ENCODE measurements at regions not wholly inside any gene's neighbourhood (a gene's known extent, or its start where the extent isn't known, plus 50 kb on each side); places are given as distances from the start of the nearest gene placed in this dataset.

GRCh38 chr2:128773641-128774319 lies 455.1 kb upstream of the HS6ST1 start:
- Mint-ChIP-seq H3K27ac (no peak overlapping the region), H3K27me3 (no peaks in the 10 kb centered on the region)

GRCh38 chr2:128774320-128775216 lies 455.9 kb upstream of the HS6ST1 start:
- H3K4me1 Mint-ChIP-seq: no peaks in the 10 kb centered on the region
- no peak overlapping the region for H3K27ac Mint-ChIP-seq
- no peaks in the 10 kb centered on the region for H3K27me3 Mint-ChIP-seq
- H3K9me3 Mint-ChIP-seq: no peaks in the 10 kb centered on the region
- H3K36me3 Mint-ChIP-seq: no peaks in the 10 kb centered on the region
- H3K4me3 Mint-ChIP-seq: no peak overlapping the region
- DNase-seq: no peak

More at GRCh38 chr2:128773641-128774319, 455.1 kb upstream of the HS6ST1 start:
- H3K9me3 Mint-ChIP-seq: no peaks in the 10 kb centered on the region
- H3K4me3 Mint-ChIP-seq: no peak overlapping the region
- H3K36me3 Mint-ChIP-seq: no peaks in the 10 kb centered on the region
- DNase-seq: no peak
- no peaks in the 10 kb centered on the region for H3K4me1 Mint-ChIP-seq

- Mint-ChIP-seq H3K27me3 (no peaks in the 10 kb centered on the region), H3K4me3 (no peak overlapping the region), H3K4me1 (no peaks in the 10 kb centered on the region), H3K9me3 (no peaks in the 10 kb centered on the region), H3K27ac (no peak overlapping the region), H3K36me3 (no peaks in the 10 kb centered on the region)
- no peak for DNase-seq
Observed at GRCh38 chr2:128775217-128775913, 456.7 kb upstream of the HS6ST1 start.

- Mint-ChIP-seq H3K4me3 (no peak overlapping the region), H3K4me1 (no peaks in the 10 kb centered on the region), H3K36me3 (no peaks in the 10 kb centered on the region), H3K9me3 (no peaks in the 10 kb centered on the region), H3K27ac (no peak overlapping the region), H3K27me3 (no peaks in the 10 kb centered on the region)
- DNase-seq: no peak
Observed at GRCh38 chr2:128775914-128776285, 457.2 kb upstream of the HS6ST1 start.

GRCh38 chr2:128776461-128777195 lies 458.0 kb upstream of the HS6ST1 start:
- H3K36me3 Mint-ChIP-seq: no peaks in the 10 kb centered on the region
- H3K27me3 Mint-ChIP-seq: no peaks in the 10 kb centered on the region
- no peaks in the 10 kb centered on the region for H3K9me3 Mint-ChIP-seq
- H3K4me1 Mint-ChIP-seq: no peaks in the 10 kb centered on the region
- no peak overlapping the region for H3K27ac Mint-ChIP-seq
- no peak for DNase-seq
- H3K4me3 Mint-ChIP-seq: no peak overlapping the region

- Mint-ChIP-seq H3K36me3 (no peaks in the 10 kb centered on the region), H3K27ac (no peak overlapping the region), H3K27me3 (no peaks in the 10 kb centered on the region), H3K9me3 (no peaks in the 10 kb centered on the region), H3K4me3 (no peak overlapping the region), H3K4me1 (no peaks in the 10 kb centered on the region)
- DNase-seq: no peak
Observed at GRCh38 chr2:128777196-128778035, 458.7 kb upstream of the HS6ST1 start.

- Mint-ChIP-seq H3K27me3 (no peaks in the 10 kb centered on the region), H3K27ac (no peak overlapping the region), H3K9me3 (no peaks in the 10 kb centered on the region), H3K4me1 (no peaks in the 10 kb centered on the region), H3K4me3 (no peak overlapping the region), H3K36me3 (no peaks in the 10 kb centered on the region)
- DNase-seq: no peak
Observed at GRCh38 chr2:128778843-128779242, 460.2 kb upstream of the HS6ST1 start.

- Mint-ChIP-seq H3K4me1 (no peaks in the 10 kb centered on the region), H3K9me3 (no peaks in the 10 kb centered on the region), H3K36me3 (no peaks in the 10 kb centered on the region), H3K27me3 (no peaks in the 10 kb centered on the region), H3K27ac (no peak overlapping the region), H3K4me3 (no peak overlapping the region)
- no peak for DNase-seq
Observed at GRCh38 chr2:128779301-128780095, 460.8 kb upstream of the HS6ST1 start.

- no peak overlapping the region for H3K4me3 Mint-ChIP-seq
- no peaks in the 10 kb centered on the region for H3K27me3 Mint-ChIP-seq
- no peaks in the 10 kb centered on the region for H3K36me3 Mint-ChIP-seq
- H3K9me3 Mint-ChIP-seq: no peaks in the 10 kb centered on the region
- H3K27ac Mint-ChIP-seq: no peak overlapping the region
- no peaks in the 10 kb centered on the region for H3K4me1 Mint-ChIP-seq
- no peak for DNase-seq
Observed at GRCh38 chr2:128780434-128781080, 461.9 kb upstream of the HS6ST1 start.

GRCh38 chr2:128781166-128781565 lies 462.5 kb upstream of the HS6ST1 start:
- H3K4me1 Mint-ChIP-seq: no peaks in the 10 kb centered on the region
- H3K27me3 Mint-ChIP-seq: no peaks in the 10 kb centered on the region
- no peak overlapping the region for H3K4me3 Mint-ChIP-seq

GRCh38 chr2:128781585-128782385 lies 463.1 kb upstream of the HS6ST1 start:
- Mint-ChIP-seq H3K27ac (no peak overlapping the region), H3K9me3 (no peaks in the 10 kb centered on the region), H3K4me3 (no peak overlapping the region), H3K27me3 (no peaks in the 10 kb centered on the region), H3K36me3 (no peaks in the 10 kb centered on the region), H3K4me1 (no peaks in the 10 kb centered on the region)
- DNase-seq: no peak

More at GRCh38 chr2:128781166-128781565, 462.5 kb upstream of the HS6ST1 start:
- no peak overlapping the region for H3K27ac Mint-ChIP-seq
- no peaks in the 10 kb centered on the region for H3K36me3 Mint-ChIP-seq
- DNase-seq: no peak
- H3K9me3 Mint-ChIP-seq: no peaks in the 10 kb centered on the region

- DNase-seq: no peak
- H3K27ac Mint-ChIP-seq: no peak overlapping the region
- no peaks in the 10 kb centered on the region for H3K9me3 Mint-ChIP-seq
- H3K27me3 Mint-ChIP-seq: no peaks in the 10 kb centered on the region
- no peak overlapping the region for H3K4me3 Mint-ChIP-seq
- no peaks in the 10 kb centered on the region for H3K4me1 Mint-ChIP-seq
- no peaks in the 10 kb centered on the region for H3K36me3 Mint-ChIP-seq
Observed at GRCh38 chr2:128782411-128783192, 463.9 kb upstream of the HS6ST1 start.

All from activated naive CD8-positive, alpha-beta T cell treated with anti-CD3 and anti-CD28 coated beads for 36 hours (primary cell).